CD14-positive monocyte (primary cell): ENCODE measurements at regions not wholly inside any gene's neighbourhood (a gene's known extent, or its start where the extent isn't known, plus 50 kb on each side); places are given as distances from the start of the nearest gene placed in this dataset.

Experiments
- DNase-seq, 3 donors: peaks; one replicate each; pipeline ENCODE4 v3.0.0-alpha.2; 2011 to 2022
- H2AFZ ChIP-seq: 2 replicates; pipeline ENCODE4 v1.6.0; 2012; ENCODE audit warnings: mild to moderate bottlenecking, low read depth, low read length, inconsistent platforms; ENCODE audit not compliant: insufficient read depth, poor library complexity, severe bottlenecking
- H3K27ac ChIP-seq, 2 donors: 1 replicate in 1 of 2; 2 replicates in 1 of 2; pipeline ENCODE4 v1.5.1; 2012 to 2013; ENCODE audit warnings: low read length in 2 of 2, control low read depth in 1 of 2, inconsistent platforms in 1 of 2, low read depth in 1 of 2, mild to moderate bottlenecking in 1 of 2
- H3K27me3 ChIP-seq, 2 donors: one replicate each; pipeline versions ENCODE4 v1.6.0 to v1.6.1; 2011 to 2013; ENCODE audit warnings: low read length in 2 of 2; ENCODE audit not compliant: control insufficient read depth in 2 of 2, insufficient read depth in 2 of 2
- H3K36me3 ChIP-seq, 2 donors: replicated peaks in 1 of 2; 1 replicate in 1 of 2; 2 replicates in 1 of 2; pipeline versions ENCODE4 v1.5.1 to v1.6.1; 2012 to 2013; ENCODE audit warnings: low read length in 2 of 2, control low read depth in 1 of 2, inconsistent platforms in 1 of 2, mild to moderate bottlenecking in 1 of 2; ENCODE audit not compliant: insufficient read depth in 2 of 2, control insufficient read depth in 1 of 2
- H3K4me1 ChIP-seq, 2 donors: 1 replicate in 1 of 2; 2 replicates in 1 of 2; pipeline versions ENCODE4 v1.5.1 to v1.6.1; 2012 to 2013; ENCODE audit warnings: low read length in 2 of 2, control low read depth in 1 of 2, inconsistent platforms in 1 of 2, mild to moderate bottlenecking in 1 of 2, moderate library complexity in 1 of 2; ENCODE audit not compliant: insufficient read depth in 2 of 2, control insufficient read depth in 1 of 2
- H3K4me2 ChIP-seq: replicated peaks from 2 replicates; pipeline ENCODE3; 2012; ENCODE audit warnings: low read length, moderate library complexity, mild to moderate bottlenecking; ENCODE audit not compliant: poor library complexity, severe bottlenecking; ENCODE audit errors: extremely low read depth
- H3K4me3 ChIP-seq, 3 experiments: fragments of 200-600 bp in 1 of 3; sonication (generic) in 1 of 3; replicated peaks in 1 of 3; 1 replicate in 2 of 3; 2 replicates in 1 of 3; pipeline ENCODE4 v1.5.1; 2011 to 2013; ENCODE audit warnings: low read length in 3 of 3, mild to moderate bottlenecking in 3 of 3, control low read depth in 2 of 3, low read depth in 2 of 3, inconsistent platforms in 1 of 3, moderate library complexity in 1 of 3
- H3K79me2 ChIP-seq: 2 replicates; pipeline ENCODE4 v1.6.0; 2012; ENCODE audit warnings: mild to moderate bottlenecking, control low read depth, inconsistent platforms, low read length, moderate library complexity; ENCODE audit not compliant: insufficient read depth
- H3K9ac ChIP-seq: 2 replicates; pipeline ENCODE4 v1.6.0; 2017; ENCODE audit warnings: low read length, mild to moderate bottlenecking; ENCODE audit not compliant: insufficient read depth, poor library complexity, severe bottlenecking
- H3K9me3 ChIP-seq, 2 donors: replicated peaks in 1 of 2; 1 replicate in 1 of 2; 2 replicates in 1 of 2; pipeline versions ENCODE4 v1.5.1 to v1.6.1; 2012 to 2013; ENCODE audit warnings: low read length in 2 of 2, control low read depth in 1 of 2; ENCODE audit not compliant: control insufficient read depth in 1 of 2, insufficient read depth in 1 of 2
- H4K20me1 ChIP-seq: 2 replicates; pipeline ENCODE4 v1.6.0; 2012; ENCODE audit warnings: mild to moderate bottlenecking, low read length, control low read depth, moderate library complexity; ENCODE audit not compliant: insufficient read depth
- H3K27ac Mint-ChIP-seq, 7 donors: one replicate each; pipeline ENCODE4 v1.8.0; 2020; ENCODE audit warnings: mild to moderate bottlenecking in 7 of 7, mixed read lengths in 7 of 7, moderate library complexity in 6 of 7, inconsistent platforms in 2 of 7
- H3K27me3 Mint-ChIP-seq, 3 donors: one replicate each; pipeline ENCODE4 v1.8.0; 2021 to 2022; ENCODE audit warnings: low read depth in 3 of 3, mild to moderate bottlenecking in 3 of 3, mixed read lengths in 3 of 3, moderate library complexity in 3 of 3, inconsistent platforms in 1 of 3
- H3K36me3 Mint-ChIP-seq, 2 donors: one replicate each; pipeline ENCODE4 v1.8.0; 2020; ENCODE audit warnings: mixed read lengths in 2 of 2, inconsistent platforms in 1 of 2, mild to moderate bottlenecking in 1 of 2
- H3K4me1 Mint-ChIP-seq: one replicate; pipeline ENCODE4 v1.8.0; 2020; ENCODE audit warnings: mild to moderate bottlenecking, mixed read lengths
- H3K4me3 Mint-ChIP-seq, 2 donors: one replicate each; pipeline ENCODE4 v1.8.0; 2020; ENCODE audit warnings: mild to moderate bottlenecking in 2 of 2, mixed read lengths in 2 of 2, moderate library complexity in 1 of 2
- H3K9me3 Mint-ChIP-seq, 7 donors: one replicate each; pipeline ENCODE4 v1.8.0; 2020 to 2022; ENCODE audit warnings: mixed read lengths in 7 of 7, mild to moderate bottlenecking in 6 of 7, moderate library complexity in 6 of 7, inconsistent platforms in 2 of 7
- WGBS: methylation state at CpG from one replicate; pipeline ENCODE4 v1.1.5; 2013; ENCODE audit warnings: missing lambda C conversion rate; ENCODE audit not compliant: insufficient coverage; 5-methylcytosine and 5-hydroxymethylcytosine counted together
- intact Hi-C, 2 donors: fragments of 100-400 bp; cut with micrococcal nuclease; formaldehyde crosslinking; loops; one replicate each; pipeline versions ENCODE4 v1.15.0 to v1.15.1; 2023
- TF ChIP-seq, protein P1 (sequence below): fragments of 200-600 bp; IDR thresholded peaks from one replicate; pipeline ENCODE4 v1.8.0; 2022; ENCODE audit warnings: antibody characterized with exemption, mild to moderate bottlenecking

GRCh38 chr5:123264394-123264793 is 158.8 kb downstream of the CEP120 start:
- Histone ChIP-seq H3K4me2 (no peak overlapping the region), H3K4me1 (no peaks in the 10 kb centered on the region), H3K9me3 (no peaks in the 10 kb centered on the region), H2AFZ (no peak overlapping the region), H3K27me3 (no peaks in the 10 kb centered on the region), H3K27ac (no peak overlapping the region), H3K4me3 (no peak overlapping the region), H4K20me1 (no peaks in the 10 kb centered on the region), H3K79me2 (no peaks in the 10 kb centered on the region), H3K36me3 (no peaks in the 10 kb centered on the region), H3K9ac (no peak overlapping the region)
- H3K27ac Mint-ChIP-seq, result no peak overlapping the region
- peaks cover 0 to 3% (median 0%) of the 10 kb centered on the region in 7 donors for H3K9me3 Mint-ChIP-seq
- H3K36me3 Mint-ChIP-seq, result no peaks in the 10 kb centered on the region
- H3K27me3 Mint-ChIP-seq, result peaks cover 0 to 1% (median 0%) of the 10 kb centered on the region in 3 donors
- no peaks in the 10 kb centered on the region for H3K4me1 Mint-ChIP-seq
- TF ChIP-seq, protein P1, sequence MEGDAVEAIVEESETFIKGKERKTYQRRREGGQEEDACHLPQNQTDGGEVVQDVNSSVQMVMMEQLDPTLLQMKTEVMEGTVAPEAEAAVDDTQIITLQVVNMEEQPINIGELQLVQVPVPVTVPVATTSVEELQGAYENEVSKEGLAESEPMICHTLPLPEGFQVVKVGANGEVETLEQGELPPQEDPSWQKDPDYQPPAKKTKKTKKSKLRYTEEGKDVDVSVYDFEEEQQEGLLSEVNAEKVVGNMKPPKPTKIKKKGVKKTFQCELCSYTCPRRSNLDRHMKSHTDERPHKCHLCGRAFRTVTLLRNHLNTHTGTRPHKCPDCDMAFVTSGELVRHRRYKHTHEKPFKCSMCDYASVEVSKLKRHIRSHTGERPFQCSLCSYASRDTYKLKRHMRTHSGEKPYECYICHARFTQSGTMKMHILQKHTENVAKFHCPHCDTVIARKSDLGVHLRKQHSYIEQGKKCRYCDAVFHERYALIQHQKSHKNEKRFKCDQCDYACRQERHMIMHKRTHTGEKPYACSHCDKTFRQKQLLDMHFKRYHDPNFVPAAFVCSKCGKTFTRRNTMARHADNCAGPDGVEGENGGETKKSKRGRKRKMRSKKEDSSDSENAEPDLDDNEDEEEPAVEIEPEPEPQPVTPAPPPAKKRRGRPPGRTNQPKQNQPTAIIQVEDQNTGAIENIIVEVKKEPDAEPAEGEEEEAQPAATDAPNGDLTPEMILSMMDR, result no peak
- intact Hi-C loops, result no loop called here
- no peak overlapping the region for H3K4me3 Mint-ChIP-seq
- no peak for DNase-seq
- no CpG with 5 or more reads among the region's 2 CpGs for WGBS

DNA sequence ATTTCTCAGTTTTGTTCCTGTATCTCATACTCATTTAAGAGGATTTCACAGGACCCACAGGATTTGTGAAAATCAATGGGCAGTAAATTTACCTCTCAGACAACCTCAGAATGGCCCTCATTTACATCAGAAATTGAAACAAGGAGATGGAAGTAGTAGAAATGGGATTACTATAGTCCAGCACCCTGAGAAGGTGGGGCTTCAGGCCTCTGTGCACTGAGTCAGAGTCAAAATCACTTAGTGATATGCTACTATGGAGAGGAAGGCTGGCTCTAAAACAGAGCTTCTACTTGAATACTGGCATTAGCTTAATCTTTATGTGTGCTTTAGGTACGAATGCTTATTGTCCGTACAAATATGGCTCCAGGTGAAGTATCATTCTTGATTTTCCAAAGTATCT is 159.3 kb downstream of the CEP120 start:
- Mint-ChIP-seq H3K36me3 (no peaks in the 10 kb centered on the region), H3K27me3 (peaks cover 0 to 1% (median 0%) of the 10 kb centered on the region in 3 donors), H3K4me3 (no peak overlapping the region), H3K9me3 (peaks cover 0 to 3% (median 2%) of the 10 kb centered on the region in 7 donors), H3K4me1 (no peaks in the 10 kb centered on the region), H3K27ac (no peak overlapping the region)
- H2AFZ ChIP-seq, result no peak overlapping the region
- H3K9me3 ChIP-seq, result peaks cover 2 to 3% of the 10 kb centered on the region in 2 donors
- no peak overlapping the region for H3K27ac ChIP-seq
- DNase-seq, result no peak
- WGBS, result no CpG with 5 or more reads among the region's 2 CpGs
- no peak overlapping the region for H3K9ac ChIP-seq
- intact Hi-C loops, result no loop called here
- H3K27me3 ChIP-seq, result no peaks in the 10 kb centered on the region
- no peak overlapping the region for H3K4me3 ChIP-seq
- no peaks in the 10 kb centered on the region for H3K4me1 ChIP-seq
- no peaks in the 10 kb centered on the region for H3K36me3 ChIP-seq
- no peaks in the 10 kb centered on the region for H4K20me1 ChIP-seq
- TF ChIP-seq, protein P1, result no peak
- no peak overlapping the region for H3K4me2 ChIP-seq
- H3K79me2 ChIP-seq, result no peaks in the 10 kb centered on the region
